H4 (cell line): ENCODE measurements at regions not wholly inside any gene's neighbourhood (a gene's known extent, or its start where the extent isn't known, plus 50 kb on each side); places are given as distances from the start of the nearest gene placed in this dataset.

Experiments used
- DNase-seq: peaks from one replicate; pipeline ENCODE4 v3.0.0-alpha.2; 2015; ENCODE audit warnings: low spot score

DNA sequence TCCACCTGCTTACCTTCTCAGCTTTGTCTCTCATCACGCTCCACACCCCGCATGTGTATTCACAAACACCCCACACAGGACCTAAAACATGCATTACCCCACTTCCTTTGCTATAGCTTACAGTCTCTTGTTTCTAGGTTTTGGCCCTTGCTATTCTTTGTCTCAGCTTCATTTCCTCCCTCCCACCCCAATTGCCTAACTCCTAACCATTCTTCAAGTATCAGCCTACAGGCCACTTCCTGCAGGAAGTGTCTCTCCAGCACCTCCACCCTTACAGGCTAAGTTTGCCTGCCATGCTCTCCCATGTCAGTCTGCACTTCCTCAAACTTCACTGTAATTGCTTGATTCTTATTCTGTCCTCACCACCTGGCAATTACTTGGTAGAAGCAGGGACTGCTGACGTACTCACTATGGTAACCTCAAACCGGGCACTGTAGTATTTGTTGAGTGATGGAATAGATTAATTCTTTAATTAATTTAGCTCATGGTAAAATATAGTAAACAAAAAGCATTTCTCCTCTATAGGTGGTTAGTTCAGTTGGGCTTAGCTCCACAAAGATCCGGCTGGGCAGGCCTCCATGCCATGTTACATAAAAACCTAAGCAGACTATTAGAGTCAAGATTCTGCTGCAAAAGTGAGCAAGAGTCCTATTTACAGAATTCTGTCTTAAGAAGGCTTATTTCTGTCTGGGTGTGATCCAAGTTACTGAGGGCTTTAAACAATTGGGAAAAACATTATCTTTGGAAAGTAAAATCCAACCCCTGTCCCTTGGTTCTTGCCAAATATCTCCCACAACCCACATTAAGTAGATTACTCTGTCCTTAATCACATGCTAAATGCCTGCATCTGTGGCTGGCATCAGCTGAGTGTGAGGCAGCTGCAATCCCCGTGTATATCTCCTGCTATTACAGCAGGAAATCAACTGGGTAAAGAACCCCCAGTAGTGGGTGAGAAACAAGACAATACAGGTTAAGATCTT lies 124.7 kb upstream of the CPEB2 start:
- DNase-seq, result peak; percentile 35

DNA sequence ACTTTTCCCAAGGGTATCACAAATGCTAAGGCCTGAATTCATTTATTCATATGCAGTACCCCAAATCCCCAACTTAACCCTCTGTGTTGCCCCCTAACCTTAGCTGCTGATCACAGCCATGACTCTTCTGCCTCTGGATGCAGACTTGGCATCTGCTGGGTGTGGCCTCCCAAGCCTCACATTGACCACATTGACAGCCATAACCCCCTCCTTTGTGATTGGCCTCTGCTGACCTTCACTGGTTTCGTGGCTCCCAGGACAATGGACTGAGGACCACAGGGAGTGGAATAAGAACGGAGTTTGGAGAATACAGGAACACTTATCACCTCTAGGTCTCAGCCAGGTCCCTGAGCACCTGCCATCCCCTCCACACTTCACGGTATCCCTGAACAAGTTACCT lies 123.6 kb upstream of the CPEB2 start:
- DNase-seq, result no peak

DNA sequence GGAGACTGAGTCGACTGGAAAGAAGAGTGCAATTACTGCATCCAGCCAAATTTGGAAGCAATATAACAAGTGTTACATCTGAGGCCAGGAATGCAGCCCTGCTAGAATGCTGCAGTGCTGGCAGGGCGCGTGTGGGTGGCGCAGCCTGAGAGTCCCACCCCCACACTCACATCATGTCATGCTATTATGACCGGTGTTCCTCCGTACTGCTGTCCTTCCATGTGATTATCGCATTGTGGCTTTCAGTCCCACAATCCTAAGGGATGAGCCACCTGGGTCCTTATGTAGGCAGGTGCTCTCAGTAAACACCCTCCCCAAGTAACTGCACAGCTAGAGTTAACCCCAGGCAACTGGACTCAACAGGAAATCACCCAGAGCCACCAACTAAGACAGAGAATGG lies 122.6 kb upstream of the CPEB2 start:
- DNase-seq, result no peak

DNA sequence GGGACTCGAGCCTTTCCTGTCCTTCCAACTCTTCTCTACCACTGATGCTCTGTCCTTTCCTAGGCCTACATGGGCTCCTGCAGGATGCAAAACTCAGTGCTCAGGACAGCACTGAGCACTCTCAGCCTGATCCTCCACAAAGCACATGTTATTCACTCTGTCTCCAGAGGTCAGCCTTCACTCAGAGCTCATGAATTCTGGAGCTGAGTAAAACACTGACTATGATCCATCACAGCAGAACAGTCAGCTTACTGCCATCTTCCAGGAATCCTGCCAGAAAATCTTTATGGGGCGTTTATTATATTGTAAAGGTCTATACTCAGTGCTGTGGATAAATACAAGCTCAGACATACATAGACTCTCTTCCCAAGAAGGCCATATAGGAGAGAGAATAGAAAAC lies 121.5 kb upstream of the CPEB2 start:
- DNase-seq, result no peak

DNA sequence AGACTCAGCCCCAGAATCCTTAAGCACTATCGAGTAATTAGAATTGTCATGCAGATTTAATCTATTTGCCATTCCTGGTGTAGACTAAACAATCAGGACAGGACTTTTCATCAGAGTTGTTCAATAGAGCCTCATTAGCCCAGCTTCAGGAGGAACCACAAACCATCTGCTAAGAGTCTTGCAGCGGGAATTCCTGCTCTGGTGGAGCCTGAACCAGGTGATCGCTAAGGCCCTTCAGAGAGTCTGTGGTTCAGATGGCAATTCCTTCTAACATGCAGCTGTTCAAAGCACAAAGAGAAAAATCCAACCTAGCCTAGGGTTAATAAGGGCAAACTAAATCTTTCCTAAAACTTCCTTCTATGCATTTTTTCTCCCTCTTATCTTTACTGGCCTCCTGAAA lies 119.1 kb upstream of the CPEB2 start:
- no peak for DNase-seq

DNA sequence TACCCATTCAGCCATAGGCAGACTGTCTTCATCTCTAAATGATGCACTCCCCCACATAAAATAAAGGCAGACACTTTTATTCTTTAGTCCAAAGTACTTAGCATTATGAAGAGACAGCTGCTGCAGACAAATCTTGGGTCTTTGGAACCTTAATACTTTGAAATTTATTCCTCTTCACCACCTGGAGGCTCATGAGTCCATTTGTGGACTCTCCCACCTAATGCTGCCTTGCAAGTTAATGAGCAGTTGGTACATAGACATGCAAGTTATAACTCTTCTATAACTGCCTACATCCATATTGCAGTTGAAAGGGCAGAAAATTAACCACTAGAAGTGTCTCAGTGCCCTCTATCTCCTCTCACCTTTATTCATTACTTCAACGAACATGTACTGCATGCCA lies 118.6 kb upstream of the CPEB2 start:
- DNase-seq, result no peak

DNA sequence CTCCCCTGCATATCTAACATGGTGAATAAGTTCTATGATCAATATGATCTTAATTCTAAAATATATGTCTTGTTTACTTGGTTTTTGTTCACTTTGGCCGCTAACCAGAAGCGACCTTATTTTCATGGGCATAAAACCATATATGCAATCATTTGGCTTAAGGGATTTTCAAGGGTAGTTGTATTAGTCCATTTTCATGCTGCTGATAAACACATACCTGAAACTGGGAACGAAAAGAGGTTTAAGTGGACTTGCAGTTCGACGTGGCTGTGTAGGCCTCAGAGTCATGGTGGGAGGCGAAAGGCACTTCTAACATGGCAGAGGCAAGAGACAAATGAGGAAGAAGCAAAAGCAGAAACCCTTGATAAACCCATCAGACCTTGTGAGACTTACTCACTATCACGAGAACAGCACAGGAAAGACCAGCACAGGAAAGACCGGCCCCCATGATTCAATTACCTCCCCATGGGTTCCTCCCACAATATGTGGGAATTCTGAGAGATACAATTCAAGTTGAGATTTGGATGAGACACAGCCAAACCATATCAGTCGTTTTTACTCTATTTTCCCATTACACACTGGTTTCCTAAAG lies 114.3 kb upstream of the CPEB2 start:
- DNase-seq, result no peak

DNA sequence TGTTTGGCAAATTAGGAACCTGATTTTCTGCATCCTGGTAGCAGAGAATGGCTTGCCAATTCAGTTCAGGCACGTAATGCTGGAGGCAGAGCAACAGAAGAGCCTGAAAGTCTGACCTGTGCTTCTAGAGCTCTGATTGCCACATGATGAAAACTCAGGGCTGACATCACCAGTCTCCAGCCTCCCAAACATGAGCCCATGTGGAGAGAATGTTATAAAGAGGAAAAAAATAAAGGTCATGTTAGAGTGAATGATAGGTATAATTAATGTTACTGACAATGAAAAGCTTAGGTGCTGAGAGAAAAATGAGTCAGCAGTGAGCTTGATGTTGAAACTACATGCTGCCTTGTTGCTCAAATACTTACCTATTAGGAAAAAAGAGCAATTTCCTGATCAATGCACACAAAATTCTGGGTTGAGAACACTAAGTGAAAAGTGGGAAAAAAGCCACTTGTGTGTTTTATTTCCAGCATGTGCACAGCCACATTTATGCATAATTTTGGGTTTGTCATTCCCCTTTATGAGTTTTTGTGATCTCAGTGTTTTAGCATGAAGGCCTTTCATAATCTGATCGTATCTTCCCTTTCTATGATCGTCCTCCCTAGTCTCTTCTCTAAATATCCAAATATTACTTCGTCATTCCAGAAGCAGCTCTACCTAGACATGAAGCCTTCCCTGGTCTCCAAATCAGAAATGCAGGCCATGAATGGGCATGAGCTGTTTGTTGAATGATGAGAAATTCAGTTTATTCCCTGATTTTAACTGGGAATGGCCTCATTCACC lies 113.3 kb upstream of the CPEB2 start:
- no peak for DNase-seq

DNA sequence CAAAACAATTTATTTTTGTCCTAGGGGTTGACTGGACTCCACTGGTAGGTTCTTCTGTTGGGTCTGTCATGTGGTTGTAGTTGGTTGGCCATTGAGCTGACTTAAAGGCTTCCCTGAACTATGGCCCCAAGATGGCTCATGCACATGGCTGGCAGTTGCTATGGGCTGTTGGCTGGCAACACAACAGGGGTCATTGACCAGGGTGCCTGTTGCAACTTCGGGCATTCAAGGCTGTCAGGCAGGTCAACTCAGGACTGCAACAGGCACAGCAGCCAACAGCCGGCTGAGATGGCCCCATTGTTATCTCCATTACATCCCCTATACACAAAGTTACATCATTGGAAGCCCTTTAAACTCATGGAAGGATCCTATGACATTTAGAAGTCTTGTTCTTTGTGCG lies 109.7 kb upstream of the CPEB2 start:
- DNase-seq, result no peak

DNA sequence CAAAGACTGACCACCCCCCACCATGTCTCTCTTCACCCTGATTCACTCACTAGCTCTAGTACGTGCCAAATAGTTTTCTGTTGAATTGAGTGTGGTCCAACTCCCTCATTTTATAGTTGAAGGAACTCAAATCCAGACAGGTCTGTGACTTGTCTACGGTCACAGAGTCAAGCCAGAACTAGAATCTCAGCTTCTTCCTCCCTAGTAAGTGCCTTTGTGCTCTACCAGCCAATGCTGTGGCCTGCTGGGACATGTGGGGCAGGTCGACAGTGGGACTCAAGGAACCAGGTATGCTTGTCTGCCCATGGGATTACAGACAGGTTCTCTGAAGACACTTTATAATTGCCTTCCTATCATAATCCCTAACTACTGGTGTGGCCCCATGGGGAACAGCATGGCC lies 108.6 kb upstream of the CPEB2 start:
- no peak for DNase-seq

DNA sequence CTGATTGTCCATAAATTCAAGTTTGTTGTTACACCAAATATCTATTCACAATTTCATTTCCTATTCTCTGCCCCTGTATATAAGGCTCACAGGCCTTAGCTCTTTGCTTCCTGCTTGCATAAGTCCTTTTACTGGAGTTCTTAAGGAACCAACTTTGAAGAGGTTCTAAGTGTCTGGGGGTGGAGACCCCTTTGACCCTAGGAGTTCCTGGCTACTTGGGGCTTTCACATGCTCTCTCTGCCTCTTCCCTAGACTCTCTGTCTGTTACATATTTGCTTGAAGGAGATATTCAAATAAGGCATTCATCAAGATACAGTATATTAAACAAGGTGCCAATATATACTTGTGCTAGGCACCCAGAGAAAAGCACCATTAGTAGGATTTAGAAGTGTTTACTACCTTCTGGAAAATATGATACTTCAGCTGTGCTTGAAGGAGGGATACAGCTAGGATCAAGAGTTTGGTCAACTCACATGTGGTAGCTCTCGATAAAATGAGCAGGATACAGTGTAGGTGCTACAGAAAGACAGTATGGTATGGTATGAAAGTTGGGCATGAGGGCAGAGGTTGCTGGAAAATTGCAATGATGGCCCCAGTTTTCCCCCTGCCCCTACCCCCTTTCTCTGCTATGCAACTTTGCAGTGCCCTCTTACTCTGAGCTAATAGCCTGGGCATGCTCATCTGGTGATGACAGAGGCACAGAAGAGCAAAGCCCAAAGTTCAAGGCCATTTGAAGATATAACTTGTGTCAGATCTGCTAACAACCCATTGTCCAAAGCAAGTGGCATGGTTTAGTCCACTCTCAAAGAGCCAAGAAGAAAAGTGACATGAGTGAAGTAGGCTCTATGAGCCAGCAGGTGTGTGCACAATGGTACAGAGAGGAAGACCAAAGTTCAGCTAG lies 107.6 kb upstream of the CPEB2 start:
- DNase-seq, result no peak

DNA sequence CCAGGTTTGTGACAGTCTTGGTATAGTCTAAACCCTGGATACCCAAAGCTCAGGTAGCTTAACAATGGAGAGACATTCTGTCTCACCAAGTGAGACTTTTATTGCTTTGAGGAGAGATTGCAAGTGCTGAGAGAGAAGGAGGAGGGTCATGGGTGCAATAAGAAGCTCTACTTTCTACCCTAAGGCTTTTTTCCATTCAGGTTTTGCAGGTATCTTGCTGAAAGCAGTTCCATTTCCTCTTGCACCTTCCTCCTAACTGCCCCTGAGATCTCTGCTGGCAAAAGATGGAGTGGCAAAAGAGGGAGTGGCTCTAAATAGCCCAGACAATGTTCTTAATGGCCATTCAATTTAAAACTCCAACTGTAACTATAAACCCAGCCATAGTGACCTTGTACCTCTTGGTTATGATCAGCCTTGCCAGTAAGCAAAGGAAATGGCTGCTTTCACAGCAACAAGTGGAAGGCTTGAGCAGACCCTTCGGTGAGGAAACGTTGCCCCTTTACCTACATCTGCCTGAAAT lies 105.6 kb upstream of the CPEB2 start:
- DNase-seq, result no peak

DNA sequence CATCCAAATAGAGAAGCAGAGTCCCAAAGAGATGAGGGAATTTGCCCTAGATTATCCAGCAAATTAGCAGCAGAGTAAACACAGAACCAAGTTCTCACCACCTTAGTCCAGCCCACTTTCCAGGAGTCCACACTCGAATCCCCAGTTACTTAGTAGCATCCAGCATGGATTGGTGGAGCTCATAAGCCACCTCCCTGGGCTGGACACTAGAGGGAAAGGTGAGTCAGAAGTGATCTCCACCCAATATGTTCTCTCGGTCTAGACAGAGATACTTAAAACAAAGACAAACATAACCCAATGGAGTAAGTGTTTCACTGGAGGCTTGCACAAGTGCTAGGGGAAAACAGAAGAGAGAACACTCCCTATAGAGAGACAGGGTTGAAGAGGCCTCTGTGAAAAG lies 105.1 kb upstream of the CPEB2 start:
- DNase-seq, result no peak

DNA sequence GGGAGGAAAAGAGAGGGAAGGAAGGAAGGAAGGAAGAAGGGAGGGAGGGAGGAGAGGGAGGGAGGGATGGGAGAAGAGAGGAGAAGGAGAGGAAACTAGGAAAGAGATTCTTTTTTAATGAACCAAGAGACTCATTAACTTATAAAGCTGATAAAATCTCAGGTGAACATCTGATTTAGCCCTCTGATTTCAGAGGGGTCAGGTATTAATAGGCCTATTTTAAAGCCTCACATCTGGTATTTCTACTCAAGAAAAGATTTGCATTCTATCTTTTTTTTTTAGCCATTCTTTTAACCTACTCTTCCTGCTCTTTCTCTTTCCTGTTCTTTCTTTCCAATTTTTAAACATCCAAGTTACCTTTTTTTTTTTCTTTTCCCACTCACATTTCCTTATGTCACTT lies 103.3 kb upstream of the CPEB2 start:
- DNase-seq, result no peak

DNA sequence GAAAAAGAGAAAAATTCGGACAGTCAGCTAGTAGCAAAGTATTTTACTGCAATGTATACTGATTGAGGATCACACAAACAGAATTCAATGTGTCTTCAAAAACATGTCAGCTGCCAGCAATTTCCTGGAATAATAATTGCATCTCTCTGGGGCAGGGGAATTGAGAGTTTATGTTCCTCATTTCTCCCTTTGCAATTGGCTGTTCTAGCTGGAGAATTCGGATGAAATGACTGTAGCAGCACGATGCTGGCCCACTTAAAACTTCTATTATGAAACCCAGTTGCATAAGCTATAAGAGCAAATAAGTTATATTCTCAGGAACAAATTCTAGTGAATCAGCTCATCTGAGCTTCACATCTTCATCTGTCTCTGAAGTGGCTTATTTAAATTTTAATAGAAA lies 99.9 kb upstream of the CPEB2 start:
- DNase-seq, result no peak

DNA sequence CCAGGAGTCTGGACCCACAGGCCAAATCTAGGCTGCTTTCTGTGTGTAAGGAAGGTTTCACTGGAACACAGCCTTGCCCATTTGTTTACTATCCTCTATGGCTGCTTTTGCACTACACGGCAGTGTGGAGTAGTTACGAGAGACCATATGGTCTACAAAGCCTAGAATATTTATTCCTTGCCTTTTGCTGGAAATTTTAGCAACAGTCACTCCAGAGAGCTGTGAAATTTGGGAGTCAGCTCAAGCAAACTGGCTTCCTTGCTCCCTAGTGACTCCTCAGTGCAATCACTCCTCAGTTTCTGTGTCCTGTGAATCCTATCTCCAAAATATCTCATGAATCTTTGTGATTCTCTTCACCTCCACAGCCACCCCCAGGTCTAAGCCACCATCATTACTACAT lies 99.0 kb upstream of the CPEB2 start:
- DNase-seq, result no peak

DNA sequence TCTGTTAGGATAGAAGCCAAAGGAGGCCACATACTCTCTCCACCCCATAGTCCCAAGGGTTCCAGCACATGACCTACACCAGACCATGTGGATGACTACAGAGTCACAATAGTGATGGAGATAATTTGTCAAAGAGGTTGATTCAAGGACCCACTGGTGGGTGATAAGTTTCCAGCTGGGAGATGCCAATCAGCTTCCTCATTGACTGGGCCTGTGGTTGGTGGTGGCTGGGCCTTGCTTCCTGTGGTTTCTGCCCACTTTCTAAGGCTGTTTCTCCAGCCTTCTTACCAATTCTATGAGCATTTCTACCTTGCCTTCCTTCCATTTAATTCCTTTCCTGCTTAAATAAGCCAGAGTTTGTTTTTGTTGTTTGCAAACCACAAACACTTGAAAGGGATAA lies 95.5 kb upstream of the CPEB2 start:
- DNase-seq, result no peak

DNA sequence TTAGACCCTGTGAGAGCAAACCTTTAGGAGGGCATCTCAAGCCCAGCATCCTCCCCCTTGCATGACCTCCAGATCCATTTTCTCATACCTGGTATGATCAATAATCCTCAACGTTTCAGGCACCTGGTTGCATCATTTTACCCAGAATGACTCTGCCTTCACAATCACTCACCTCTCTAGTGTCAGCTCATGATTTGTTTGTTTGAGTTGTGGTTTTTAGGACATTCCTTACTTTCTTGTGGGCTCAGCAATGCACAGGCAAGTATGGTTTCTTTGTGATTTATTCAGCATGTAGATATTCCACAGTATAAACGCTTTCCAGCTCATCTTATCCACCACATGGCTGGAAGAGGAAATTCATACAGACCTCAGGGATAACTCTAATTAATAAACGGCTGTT lies 93.6 kb upstream of the CPEB2 start:
- DNase-seq, result peak; percentile 70

DNA sequence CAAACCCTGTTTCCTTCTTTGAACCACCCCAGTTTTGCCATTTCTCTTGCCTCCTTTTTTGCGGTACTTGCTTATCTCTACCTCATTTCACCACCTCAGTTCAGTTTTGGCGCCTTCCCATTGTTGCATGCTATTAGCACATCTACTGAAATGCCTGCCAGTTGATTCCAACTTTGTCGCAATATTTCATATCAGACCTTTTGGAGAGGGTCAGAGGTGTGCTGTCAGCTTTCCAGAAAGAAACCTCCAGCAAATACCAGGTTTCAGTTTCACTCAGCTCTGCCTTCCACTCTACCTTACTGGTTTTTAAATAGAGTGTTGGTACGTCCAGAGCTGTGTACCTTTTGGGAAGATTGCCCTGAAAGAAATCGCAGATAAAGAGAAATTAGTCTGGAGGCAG lies 91.9 kb upstream of the CPEB2 start:
- no peak for DNase-seq

DNA sequence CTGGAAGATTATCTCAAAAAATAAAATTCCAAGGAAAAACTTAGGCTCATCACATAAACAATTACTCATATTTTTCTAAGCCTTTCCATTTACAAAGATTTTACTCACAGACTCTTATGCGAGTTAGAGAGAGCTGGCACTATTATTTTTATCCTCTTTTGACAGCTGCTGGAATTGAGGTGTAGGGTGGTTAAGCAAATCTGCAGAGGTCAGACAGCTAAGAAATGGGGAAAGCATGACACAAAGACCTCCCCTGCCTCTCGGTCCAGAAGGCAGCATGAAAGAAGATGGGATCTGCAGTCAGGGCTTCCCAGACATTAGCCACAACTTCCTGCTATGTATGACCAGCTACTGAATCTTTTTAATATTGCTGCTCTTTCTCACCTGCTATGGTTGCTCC lies 89.9 kb upstream of the CPEB2 start:
- DNase-seq, result no peak

DNA sequence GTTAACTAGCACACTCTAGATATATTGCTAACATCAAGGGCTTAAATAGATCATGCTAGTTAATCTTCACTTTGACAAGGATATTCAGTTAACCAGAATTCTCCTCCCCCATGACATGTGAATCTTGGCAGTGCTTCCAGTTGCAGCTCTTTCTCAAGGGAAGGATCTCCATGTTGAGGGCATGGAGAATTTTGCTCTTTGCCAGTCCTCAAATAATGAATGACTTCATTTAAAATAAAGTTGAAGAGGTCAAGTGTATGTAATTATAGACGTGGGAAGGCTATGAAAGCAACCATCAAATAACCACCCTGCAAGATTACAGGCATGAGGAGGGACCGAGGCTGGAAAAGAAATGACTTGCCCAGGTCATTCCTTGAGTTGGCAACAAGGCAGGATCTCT lies 87.3 kb upstream of the CPEB2 start:
- DNase-seq, result no peak
